ENCODE measurements at regions not wholly inside any gene's neighbourhood (a gene's known extent, or its start where the extent isn't known, plus 50 kb on each side); places are given as distances from the start of the nearest gene placed in this dataset.

GRCh38 chr4:124867536-124867935 lies 155.0 kb upstream of the ANKRD50 start:
- no peak for TF ChIP-seq ZNF274 (IDR thresholded peaks at IDR 0.05; ENCODE audit: low read depth, low read length)
- no peak for TF ChIP-seq YY1 (IDR thresholded peaks at IDR 0.05; ENCODE audit: insufficient read depth, insufficient read length)

All from NT2/D1 (cell line).